Hepatocyte (in vitro differentiated cells): ENCODE measurements at regions not wholly inside any gene's neighbourhood (a gene's known extent, or its start where the extent isn't known, plus 50 kb on each side); places are given as distances from the start of the nearest gene placed in this dataset.

Experiments
- CTCF ChIP-seq: fragments of 200-600 bp; sonication (generic); IDR thresholded peaks from 2 replicates; pipeline ENCODE4 v1.5.1; 2016; ENCODE audit warnings: antibody characterized with exemption, mild to moderate bottlenecking; ENCODE audit not compliant: poor library complexity
- EZH2 ChIP-seq: fragments of 200-600 bp; sonication (generic); IDR thresholded peaks from 2 replicates; pipeline ENCODE4 v1.6.1; 2016; ENCODE audit warnings: antibody characterized with exemption, mild to moderate bottlenecking, borderline replicate concordance

- TF ChIP-seq CTCF (no peak), EZH2 (no peak)
Observed at GRCh38 chr4:84378983-84379382, 120.1 kb downstream of the NKX6-1 start.
